ENCODE measurements at regions not wholly inside any gene's neighbourhood (a gene's known extent, or its start where the extent isn't known, plus 50 kb on each side); places are given as distances from the start of the nearest gene placed in this dataset.

DNA sequence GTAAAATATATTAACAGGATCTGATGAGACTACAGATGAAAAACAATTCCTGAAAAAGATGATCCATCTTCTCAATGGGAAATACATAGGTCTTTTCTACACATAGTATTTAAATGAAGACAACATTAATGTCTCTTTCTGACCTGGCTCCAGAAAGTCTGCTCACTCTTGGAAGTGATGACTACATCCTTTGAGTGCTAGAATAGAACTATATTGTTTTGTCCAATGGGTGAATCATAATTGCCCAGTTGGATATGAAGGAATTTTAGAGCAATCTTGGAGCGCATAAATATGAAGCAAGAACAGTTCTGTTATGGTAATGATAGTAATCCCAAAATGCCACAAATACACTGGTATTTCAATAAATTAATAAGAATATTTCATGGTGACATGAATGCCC, 322.1 kb downstream of the DEPDC1B start:
- CTCF ChIA-PET = no interaction called here

DNA sequence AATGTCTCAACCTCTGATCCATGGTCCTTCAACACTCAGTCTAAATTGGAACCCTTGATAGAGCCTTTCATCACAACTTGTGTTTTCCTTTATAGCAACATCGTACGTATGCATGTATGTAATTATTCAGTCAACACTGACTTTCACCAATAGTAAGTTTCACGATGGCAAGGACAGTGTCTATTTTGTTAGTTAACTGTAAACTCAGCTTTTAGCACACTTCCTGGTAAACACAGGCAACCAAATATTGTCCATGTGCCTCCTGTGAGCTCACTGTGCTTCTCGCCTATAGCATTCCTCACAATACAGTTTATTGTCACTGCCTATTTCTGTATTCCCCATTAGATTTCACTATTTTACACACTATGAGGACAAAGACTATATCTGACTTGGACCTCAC, 323.1 kb downstream of the DEPDC1B start:
- Histone ChIP-seq H3K27ac (ENCODE audit: low read length in 2 of 2) (no peak overlapping the region), H3K79me2 (ENCODE audit: control insufficient read depth, insufficient read depth, low read length) (no peaks in the 10 kb centered on the region), H3K4me3 (ENCODE audit: control extremely low read depth in 1 of 5, extremely low read depth in 1 of 5, insufficient read depth in 1 of 5, low read depth in 2 of 5, low read length in 4 of 5) (no peak overlapping the region), H4K20me1 (ENCODE audit: control insufficient read depth, insufficient read depth, low read length, poor library complexity, severe bottlenecking) (no peaks in the 10 kb centered on the region), H3K36me3 (replicated peaks in 1 of 2; ENCODE audit: control extremely low read depth in 1 of 2, control insufficient read depth in 1 of 2, extremely low read depth in 1 of 2, insufficient read depth in 2 of 2, low read length in 1 of 2) (no peaks in the 10 kb centered on the region), H3K4me1 (ENCODE audit: control insufficient read depth in 2 of 2, insufficient read depth in 2 of 2, low read length in 2 of 2) (no peaks in the 10 kb centered on the region), H3K4me2 (replicated peaks; ENCODE audit: low read depth, low read length, poor library complexity, severe bottlenecking) (no peak overlapping the region), H3K27me3 (replicated peaks in 1 of 4; ENCODE audit: control extremely low read depth in 1 of 4, control insufficient read depth in 3 of 4, insufficient read depth in 4 of 4, low read length in 3 of 4) (no peaks in the 10 kb centered on the region), H2AFZ (ENCODE audit: insufficient read depth, low read depth, low read length, poor library complexity, severe bottlenecking) (no peak overlapping the region), H3K9me3 (ENCODE audit: control extremely low read depth in 1 of 3, control insufficient read depth in 2 of 3, insufficient read depth in 1 of 3, low read length in 2 of 3) (no peaks in the 10 kb centered on the region), H3K9ac (ENCODE audit: low read length) (no peak overlapping the region)
- ChIA-PET POLR2A (no interaction called here), CTCF (interaction anchor here (1.0 kb wide), 1 partner anchor 8 kb away, joined by 3 read pairs; no protein-coding TSS in a partner anchor)
- H3K4me1 Mint-ChIP-seq = peaks cover 9% of the 10 kb centered on the region
- intact Hi-C loops (cut with micrococcal nuclease) = no loop called here
- H3K27me3 Mint-ChIP-seq = no peaks in the 10 kb centered on the region
- no peak overlapping the region for H3K27ac Mint-ChIP-seq
- 100% methylated on average over 2 of the region's 4 CpGs for WGBS (ENCODE audit: insufficient coverage)
- no peak overlapping the region for H3K4me3 Mint-ChIP-seq
- ATAC-seq (ENCODE audit: low read depth) (no peak), DNase-seq (no peak)
- TF ChIP-seq, protein P1, sequence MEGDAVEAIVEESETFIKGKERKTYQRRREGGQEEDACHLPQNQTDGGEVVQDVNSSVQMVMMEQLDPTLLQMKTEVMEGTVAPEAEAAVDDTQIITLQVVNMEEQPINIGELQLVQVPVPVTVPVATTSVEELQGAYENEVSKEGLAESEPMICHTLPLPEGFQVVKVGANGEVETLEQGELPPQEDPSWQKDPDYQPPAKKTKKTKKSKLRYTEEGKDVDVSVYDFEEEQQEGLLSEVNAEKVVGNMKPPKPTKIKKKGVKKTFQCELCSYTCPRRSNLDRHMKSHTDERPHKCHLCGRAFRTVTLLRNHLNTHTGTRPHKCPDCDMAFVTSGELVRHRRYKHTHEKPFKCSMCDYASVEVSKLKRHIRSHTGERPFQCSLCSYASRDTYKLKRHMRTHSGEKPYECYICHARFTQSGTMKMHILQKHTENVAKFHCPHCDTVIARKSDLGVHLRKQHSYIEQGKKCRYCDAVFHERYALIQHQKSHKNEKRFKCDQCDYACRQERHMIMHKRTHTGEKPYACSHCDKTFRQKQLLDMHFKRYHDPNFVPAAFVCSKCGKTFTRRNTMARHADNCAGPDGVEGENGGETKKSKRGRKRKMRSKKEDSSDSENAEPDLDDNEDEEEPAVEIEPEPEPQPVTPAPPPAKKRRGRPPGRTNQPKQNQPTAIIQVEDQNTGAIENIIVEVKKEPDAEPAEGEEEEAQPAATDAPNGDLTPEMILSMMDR (IDR thresholded peaks at IDR 0.05) = no peak
- no peak for TF ChIP-seq EZH2 (IDR thresholded peaks at IDR 0.05; ENCODE audit: borderline replicate concordance, insufficient read depth, low read depth, low read length, poor library complexity, severe bottlenecking)
- H3K9me3 Mint-ChIP-seq (ENCODE audit: insufficient read depth) = no peaks in the 10 kb centered on the region

More for the DNA sequence above, 322.1 kb downstream of the DEPDC1B start:
- peaks cover 15% of the 10 kb centered on the region for H3K4me1 Mint-ChIP-seq
- Histone ChIP-seq H3K27me3 (replicated peaks in 1 of 4; ENCODE audit: control extremely low read depth in 1 of 4, control insufficient read depth in 3 of 4, insufficient read depth in 4 of 4, low read length in 3 of 4) (no peaks in the 10 kb centered on the region), H3K79me2 (ENCODE audit: control insufficient read depth, insufficient read depth, low read length) (no peaks in the 10 kb centered on the region), H3K4me3 (ENCODE audit: control extremely low read depth in 1 of 5, extremely low read depth in 1 of 5, insufficient read depth in 1 of 5, low read depth in 2 of 5, low read length in 4 of 5) (no peak overlapping the region), H3K9ac (ENCODE audit: low read length) (no peak overlapping the region), H3K4me2 (replicated peaks; ENCODE audit: low read depth, low read length, poor library complexity, severe bottlenecking) (no peak overlapping the region), H3K9me3 (ENCODE audit: control extremely low read depth in 1 of 3, control insufficient read depth in 2 of 3, insufficient read depth in 1 of 3, low read length in 2 of 3) (no peaks in the 10 kb centered on the region), H2AFZ (ENCODE audit: insufficient read depth, low read depth, low read length, poor library complexity, severe bottlenecking) (no peak overlapping the region), H4K20me1 (ENCODE audit: control insufficient read depth, insufficient read depth, low read length, poor library complexity, severe bottlenecking) (no peaks in the 10 kb centered on the region), H3K36me3 (replicated peaks in 1 of 2; ENCODE audit: control extremely low read depth in 1 of 2, control insufficient read depth in 1 of 2, extremely low read depth in 1 of 2, insufficient read depth in 2 of 2, low read length in 1 of 2) (no peaks in the 10 kb centered on the region), H3K27ac (ENCODE audit: low read length in 2 of 2) (no peak overlapping the region), H3K4me1 (ENCODE audit: control insufficient read depth in 2 of 2, insufficient read depth in 2 of 2, low read length in 2 of 2) (peaks cover 0 to 3% of the 10 kb centered on the region in 2 donors)
- POLR2A ChIA-PET = no interaction called here
- no peak overlapping the region for H3K27ac Mint-ChIP-seq
- TF ChIP-seq, protein P1 (IDR thresholded peaks at IDR 0.05) = no peak
- no peak for TF ChIP-seq EZH2 (IDR thresholded peaks at IDR 0.05; ENCODE audit: borderline replicate concordance, insufficient read depth, low read depth, low read length, poor library complexity, severe bottlenecking)
- ATAC-seq (ENCODE audit: low read depth) = no peak
- no peak overlapping the region for H3K4me3 Mint-ChIP-seq
- intact Hi-C loops (cut with micrococcal nuclease) = no loop called here
- no CpG with 5 or more reads among the region's 1 CpG for WGBS (ENCODE audit: insufficient coverage)
- DNase-seq = no peak
- no peaks in the 10 kb centered on the region for H3K9me3 Mint-ChIP-seq (ENCODE audit: insufficient read depth)
- no peaks in the 10 kb centered on the region for H3K27me3 Mint-ChIP-seq
